GM21786 (cell line): ENCODE measurements at regions not wholly inside any gene's neighbourhood (a gene's known extent, or its start where the extent isn't known, plus 50 kb on each side); places are given as distances from the start of the nearest gene placed in this dataset.
"Not testable (repeated sequence)": the region's sequence is repeated elsewhere in the genome, so short reads cannot be mapped to it uniquely, and the experiment has no call there.

Experiments used
- ATAC-seq: cut with Tn5 transposase; IDR thresholded peaks from one replicate; pipeline ENCODE4 v1.9.1; 2021; ENCODE audit not compliant: unreplicated experiment

DNA sequence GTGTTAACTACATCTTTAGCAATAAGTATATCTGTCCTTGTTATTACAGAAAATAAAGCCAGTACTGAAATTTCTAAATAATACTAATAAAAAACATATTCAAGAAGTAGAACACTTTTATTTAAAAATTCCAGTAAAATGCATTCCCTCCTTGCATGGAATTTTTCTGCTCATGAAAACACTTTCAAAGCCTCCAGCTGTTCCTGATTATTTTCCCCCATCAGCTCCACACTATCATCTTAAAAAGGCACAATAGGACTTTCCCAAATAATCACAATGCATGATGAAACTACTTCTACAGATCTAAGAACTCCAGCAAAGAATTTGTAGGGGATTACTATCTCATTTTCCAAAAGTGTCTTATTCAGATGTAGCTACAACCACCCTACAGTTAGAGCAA is 162.6 kb upstream of the USP25 start:
- no peak for ATAC-seq

DNA sequence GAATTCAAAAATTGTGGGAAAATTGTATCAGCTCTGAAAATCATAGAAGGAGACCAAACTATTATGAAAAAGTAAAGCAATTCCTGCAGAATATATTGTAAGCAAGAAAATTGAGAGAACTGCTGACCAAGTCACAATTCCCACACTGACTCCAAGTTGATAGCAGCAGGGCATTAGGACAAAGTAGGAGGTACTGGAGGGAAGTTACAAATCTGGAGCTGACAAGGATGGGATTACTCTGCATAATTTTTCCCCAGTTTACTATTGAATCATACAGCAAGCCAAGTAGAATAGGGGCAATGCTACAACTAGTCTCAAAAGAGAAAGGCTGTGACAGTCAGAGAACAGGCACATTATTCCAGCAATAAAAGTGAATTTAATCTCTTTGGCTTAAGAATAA is 161.3 kb upstream of the USP25 start:
- ATAC-seq: no peak

DNA sequence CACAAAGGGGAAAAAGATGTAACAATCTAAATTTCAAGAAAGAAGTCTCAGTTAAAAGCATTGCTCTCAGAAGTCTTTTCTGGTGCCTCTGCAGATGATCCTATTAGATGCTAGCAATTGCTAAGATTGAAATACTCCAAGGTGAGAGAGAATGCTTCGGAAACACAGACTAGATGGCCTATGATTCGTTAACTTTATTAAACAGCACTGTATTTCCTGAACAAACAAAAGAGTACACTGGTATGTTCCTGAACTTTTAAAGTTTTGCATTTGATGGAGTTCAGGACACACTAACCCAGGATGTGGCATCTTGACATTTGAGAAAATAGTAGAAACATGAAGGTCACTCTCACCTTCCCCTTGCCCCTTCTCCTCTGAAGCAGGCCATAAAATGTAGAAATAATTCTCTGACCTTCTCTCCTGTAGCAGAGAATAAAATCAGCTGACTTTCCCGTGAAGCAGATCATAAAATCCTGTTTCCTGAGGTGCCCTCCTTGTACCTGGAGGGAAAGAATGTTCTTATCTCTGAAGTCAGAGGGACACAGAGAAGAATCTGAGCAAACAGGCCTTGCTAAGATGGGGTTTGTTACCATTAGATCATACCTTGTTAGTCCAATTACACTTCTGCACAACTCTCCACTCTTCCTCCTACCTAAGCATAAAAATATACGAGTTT is 142.9 kb upstream of the USP25 start:
- ATAC-seq: no peak

DNA sequence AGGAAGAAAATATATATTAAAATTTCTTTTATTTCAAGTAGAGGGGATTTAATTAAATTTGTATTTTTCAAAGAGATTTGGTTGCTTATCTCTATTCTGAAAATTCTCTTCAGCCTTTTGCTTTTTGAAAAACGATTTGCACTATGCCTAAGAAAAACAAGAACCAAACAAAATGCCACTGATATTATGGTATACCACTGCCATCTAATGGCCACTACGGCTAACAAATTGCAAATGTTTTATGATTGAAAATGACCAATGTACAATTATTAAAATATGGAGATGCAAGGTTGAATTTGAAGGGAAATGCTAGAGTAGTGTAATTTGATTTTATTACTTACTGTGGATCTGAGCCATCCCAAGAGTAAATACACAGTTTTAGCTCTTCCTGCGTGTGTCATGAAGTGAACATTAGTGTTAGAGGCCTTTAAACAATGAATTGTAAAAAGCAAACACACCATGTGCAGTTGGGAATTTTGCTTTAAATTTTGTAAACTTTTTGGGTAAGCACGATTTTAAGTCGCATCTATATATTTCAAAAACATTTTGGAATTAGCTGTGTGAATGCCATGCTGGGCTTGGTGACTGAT is 137.4 kb upstream of the USP25 start:
- no peak for ATAC-seq

DNA sequence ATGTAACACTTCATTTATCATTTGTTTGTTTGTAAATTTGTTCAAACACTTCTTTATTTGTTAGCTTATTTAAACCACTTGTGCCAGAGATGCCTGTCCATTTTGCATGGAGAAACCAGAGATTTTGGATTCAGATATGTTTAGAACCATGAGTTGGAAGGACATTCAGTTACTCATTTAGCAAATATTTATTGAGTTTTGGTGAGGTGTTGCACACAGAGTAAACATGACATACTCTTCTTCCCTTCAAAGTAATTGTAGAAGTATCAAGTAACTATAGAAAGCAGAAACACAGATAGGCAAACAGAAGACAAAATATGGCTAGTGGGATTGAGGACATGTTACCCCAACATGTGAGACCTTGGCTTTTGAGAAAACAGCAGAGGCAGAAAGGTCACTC is 136.8 kb upstream of the USP25 start:
- ATAC-seq: no peak

DNA sequence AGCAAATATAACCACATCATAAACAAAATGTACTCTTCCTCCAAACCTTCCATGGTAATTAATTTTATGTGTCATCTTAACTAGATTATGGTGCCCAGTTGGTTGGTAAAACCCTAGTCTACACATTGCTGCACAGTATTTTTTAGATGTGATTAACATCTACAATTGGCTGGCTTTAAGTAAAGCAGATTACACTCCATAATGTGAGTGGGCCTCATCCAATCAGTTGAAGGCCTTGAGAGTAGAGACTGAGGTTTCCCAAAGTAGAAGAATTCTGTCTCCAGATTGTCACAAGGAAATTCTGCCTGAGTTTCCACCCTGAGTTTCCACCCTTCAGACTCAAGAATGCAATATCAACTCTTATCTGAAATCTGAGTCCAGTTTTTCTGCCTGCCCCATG is 128.4 kb upstream of the USP25 start:
- no peak for ATAC-seq

DNA sequence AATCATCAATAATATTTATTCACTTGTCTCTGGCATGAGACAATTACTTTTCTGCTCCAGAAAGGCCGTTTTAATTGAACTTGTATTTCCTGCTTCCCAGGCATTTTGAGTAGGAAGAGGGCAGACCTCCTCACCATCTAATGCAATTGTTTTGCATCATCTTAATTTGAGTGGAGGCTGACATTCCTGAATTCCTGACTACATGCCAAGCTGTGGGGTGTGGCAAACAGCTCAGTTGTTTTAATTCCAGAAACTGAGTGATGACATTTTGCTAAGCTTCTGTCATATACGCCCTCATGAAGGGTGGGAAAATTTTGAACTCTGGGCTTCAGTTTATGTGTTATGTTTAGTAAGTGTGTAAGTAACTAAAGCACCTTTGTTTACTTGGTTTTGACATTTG is 125.4 kb upstream of the USP25 start:
- ATAC-seq: no peak

DNA sequence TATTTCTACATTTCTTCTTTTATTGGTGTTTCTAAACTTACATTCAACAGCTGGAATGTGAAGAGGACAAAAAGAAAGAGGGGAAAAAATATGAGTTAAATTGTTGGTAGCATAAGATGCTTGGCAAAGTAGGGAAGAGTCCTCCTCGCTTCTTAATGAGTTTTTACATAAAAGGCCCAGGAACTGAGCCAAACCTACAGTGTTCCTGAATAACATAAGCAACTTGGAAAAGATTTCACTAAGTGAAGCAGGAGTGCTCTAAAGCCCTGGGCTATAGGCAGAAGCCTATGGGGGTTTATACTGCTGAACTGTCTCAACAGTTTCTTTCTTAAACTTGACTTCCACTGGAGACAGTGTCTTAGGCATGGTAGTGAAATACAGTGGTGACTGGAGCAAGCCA is 115.0 kb upstream of the USP25 start:
- ATAC-seq: no peak

DNA sequence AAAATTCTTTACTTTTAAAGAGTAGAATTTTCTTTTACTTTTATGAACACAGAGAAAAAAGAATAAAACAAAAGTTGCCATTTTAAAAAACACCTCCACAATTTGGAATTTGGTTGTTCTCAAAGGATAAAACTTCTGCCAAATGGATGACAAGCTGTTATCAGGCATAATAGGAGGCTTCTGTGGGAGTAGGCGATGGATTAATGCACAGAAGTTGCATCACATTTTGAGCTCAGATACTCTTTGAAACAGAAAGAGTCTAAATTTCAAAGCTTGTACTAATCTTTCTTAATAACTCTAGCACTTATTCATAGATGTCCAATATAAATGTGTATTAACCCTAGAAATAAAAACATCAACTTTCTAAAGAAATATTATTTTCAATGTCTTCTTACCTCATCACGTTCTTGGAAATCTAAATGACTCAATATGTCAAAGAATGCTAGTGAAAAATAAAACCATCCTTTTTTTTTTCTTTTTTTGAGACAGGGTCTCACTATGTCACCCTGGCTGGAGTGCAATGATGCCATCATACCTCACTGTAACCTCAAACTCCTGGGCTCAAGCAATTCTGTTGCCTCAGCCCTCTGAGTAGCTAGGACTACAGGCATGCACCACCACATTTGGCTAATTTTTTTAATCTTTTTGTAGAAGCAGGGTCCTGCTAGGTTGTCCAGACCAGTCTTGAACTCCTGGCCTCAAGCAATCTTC is 112.8 kb upstream of the USP25 start:
- ATAC-seq: no peak

DNA sequence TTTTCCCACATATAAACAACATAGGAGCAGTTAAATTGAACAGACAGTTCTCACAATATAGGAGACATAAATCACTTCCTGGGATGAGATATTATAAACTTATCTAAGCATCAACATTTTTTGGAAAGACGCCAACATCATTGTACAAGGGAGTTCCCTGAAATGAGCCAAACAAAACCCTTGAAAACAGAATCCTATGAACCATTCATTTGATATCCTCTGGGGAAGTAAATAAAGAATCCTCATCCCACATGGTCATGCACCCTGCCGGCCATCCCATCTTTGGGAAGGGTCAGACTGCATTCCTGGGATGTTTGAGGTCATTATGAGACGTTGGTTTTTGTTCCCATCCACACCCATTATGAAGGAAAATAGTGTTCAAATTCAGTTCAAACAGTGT is 111.8 kb upstream of the USP25 start:
- ATAC-seq: no peak

DNA sequence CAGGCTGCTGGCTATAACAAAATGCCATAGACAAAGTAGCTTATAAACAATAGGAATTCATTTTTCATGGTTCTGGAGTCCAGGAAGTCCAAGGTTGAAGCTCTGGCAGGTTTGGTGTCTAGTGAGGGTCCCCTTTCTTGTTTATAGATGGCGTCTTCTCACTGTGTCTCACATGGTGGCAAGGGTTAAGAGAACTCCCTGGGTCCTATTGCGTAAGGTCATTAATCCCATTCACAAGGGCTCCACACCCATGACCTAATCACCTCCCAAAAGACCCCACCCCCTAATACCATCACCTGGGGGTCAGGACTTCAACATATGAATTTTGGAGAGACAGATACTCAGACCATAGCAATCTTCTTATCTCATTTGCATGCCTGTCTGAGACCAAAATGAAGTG is 108.9 kb upstream of the USP25 start:
- no peak for ATAC-seq

DNA sequence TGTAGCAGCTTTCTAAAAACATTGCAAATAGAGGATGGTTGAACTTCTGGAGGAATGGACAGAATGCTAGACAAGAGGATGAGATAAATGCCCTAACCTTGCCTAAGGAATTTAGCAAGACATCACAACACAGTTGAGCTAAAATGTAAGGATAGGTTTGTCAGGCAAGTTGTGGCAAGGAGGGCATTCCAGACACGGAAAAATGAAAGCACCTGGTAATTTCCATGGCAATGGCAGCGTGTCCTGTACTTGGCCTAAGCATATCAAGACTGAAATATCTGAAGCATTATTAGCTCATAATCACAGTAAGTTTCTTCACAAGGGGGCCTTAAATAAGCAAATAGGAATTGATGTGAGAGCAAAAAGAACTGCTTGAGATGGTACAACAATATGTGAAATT is 105.1 kb upstream of the USP25 start:
- no peak for ATAC-seq

DNA sequence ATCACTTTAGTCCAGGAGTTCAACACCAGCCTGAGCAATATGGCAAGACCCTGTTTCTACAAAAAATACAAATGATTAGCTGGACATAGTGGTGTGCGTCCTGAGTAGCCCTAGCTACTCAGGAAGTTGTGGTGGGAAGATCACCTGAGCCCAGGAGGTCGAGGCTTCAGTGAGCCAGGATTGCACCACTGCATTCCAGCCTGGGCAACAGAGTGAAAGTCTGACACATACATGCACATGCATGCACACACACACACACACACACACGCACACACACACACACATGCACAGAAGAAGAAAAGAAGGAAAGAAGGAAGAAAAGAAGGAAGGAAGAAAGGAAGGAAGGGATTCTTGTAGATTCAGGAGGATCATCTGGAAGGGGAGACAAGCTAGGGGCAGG is 104.4 kb upstream of the USP25 start:
- no peak for ATAC-seq

DNA sequence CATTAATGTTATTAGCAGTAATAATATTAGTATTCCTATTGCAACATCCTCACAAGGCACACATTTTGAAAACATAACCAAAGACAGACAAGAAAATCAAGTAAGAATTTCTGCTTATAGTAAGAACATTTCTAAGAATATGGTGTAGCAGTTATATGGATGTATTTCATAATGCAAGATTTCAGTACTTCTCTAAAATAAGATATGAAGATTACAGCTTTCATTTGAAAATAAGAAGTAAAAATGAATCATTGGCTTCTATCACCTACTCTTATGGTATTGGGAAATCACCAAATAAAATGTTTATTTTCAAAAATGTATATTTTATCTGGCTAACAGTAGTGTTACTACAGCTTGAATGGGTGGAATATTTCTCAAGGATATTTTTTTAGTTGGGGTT is 103.8 kb upstream of the USP25 start:
- ATAC-seq: no peak

DNA sequence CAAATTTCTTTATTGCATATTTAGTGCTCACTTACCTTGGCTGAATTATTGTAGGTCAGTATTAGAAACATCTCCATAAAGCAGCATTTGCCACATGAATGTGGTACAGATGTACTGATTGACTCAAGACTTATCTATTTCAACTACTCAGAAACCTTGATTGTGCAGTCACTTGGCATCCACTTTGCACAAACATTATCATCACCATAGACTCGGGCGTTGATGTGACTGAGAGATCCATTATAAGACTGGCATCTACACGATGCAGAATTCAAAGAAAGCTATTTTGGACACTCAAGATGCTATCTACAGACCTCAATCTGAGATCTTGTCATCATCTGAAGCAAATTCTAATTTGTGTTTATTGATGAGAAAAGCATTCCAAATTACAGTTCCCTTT is 102.8 kb upstream of the USP25 start:
- ATAC-seq: no peak

DNA sequence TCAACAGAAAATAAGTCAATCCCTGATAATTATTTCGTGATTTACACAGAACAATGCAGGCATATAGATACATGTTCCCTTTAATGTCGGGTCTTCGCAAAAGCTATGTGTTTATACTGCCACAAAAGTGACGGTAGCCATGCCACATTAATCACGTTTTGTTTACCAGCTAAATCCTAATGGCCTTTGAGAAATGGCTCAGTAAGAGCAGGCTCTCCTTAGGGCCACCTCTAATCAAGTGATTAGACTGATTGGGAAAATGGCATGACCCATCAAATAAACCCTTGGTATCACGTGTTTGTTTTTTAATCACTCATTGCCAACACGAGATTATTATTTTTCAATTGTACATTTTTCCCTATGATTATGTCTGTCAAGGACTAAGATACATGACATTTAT is 102.0 kb upstream of the USP25 start:
- no peak for ATAC-seq

DNA sequence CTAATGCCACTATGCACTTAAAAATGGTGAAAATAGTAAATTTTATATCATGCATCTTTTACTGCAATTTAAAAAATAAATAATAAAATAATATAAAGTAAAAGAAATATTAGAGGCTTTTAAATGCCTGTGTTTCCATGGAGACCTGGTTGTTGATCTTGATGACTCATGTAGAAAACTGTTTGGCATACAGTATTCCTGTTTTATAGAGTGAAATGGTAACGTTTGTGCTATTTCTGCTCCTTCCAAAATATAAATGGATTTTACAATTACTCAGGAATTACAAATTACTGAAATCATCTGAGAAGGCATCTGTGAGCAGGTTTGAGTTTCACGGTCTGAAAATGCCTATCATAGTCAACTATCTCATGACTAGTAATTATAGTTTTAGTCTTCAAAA is 98.4 kb upstream of the USP25 start:
- no peak for ATAC-seq

DNA sequence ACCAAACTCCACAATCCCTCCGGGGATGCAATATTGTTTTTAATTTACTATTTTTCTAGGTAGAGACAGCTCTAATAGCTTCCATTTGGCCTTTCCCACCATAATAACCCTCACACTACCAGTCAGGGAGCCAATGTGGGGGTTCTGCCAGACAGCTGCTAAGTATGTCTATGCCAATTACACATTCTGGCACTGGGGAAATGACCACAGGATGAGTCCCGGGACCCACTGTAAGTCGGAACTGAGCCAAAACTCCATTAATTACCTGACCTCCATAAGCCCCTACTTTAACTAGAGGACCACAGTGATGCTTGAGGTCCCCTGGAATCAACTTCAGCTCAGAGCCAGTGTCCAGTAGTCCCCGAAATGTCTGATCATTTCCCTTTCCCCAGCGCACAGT is 95.2 kb upstream of the USP25 start:
- not testable (repeated sequence) for ATAC-seq

DNA sequence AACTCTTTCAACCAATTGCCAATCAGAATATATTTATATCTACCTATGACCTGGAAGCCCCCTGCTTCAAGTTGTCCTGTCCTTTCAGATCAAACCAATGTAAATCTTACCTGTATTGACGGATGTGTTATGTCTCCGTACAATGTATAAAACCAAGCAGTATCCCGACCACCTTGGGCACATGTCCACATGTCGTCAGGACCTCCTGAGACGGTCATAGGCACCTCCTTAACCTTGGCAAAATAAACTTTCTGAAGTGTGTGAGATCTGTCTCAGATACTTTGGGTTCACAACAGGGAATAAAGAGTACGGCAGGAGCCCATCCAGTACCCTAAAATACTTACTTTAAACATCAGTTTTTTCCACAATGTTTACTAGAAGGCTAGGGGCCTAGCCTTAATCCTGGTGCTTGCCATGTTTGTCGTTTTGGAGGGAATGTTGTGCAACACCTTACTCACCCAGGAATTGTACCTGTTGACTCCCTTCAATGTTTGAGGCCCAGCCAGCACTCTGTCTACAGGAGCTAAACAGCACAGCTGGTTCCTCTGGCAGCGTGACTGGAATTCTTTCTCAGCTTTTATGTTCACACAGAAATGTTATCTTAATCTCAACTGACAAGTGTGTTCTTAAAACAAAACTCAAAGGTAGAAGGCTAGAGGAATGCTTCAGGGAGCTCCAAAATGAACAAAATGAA is 90.8 kb upstream of the USP25 start:
- no peak for ATAC-seq

DNA sequence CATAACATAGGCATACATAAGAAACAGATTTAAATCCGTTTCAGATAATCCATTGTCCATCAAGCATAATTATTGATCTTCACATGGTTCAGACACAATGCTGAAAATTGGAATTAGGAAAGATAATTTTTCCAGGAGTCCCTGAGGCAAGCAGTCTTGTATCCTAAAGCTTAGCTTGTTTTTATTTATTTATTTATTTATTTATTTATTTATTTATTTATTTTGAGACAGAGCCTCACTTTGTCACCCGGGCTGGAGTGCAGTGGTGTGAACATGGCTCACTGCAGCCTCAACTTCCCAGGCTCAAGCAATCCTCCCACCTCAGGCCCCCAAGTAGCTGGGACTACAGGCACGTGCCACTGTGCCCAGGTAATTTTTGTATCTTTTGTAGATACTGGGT is 89.7 kb upstream of the USP25 start:
- not testable (repeated sequence) for ATAC-seq

DNA sequence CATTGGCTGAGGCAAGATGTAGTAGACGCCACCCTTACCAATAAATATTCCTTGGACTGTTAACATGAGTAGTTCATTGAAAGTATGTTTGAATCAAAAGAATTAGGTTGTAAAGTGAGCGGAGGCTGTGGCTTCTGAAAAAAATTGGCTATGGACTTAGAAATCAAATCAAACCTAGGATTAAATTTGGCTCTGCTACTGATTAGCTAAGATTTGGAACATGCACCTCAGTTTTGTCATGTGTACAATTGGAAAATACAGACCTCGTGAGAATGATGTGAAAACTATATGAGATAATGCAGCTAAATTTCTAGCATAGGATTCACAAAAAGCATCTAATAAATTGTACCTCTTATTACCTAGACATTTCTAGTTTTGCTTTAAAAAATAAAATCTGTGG is 85.3 kb upstream of the USP25 start:
- ATAC-seq: no peak

DNA sequence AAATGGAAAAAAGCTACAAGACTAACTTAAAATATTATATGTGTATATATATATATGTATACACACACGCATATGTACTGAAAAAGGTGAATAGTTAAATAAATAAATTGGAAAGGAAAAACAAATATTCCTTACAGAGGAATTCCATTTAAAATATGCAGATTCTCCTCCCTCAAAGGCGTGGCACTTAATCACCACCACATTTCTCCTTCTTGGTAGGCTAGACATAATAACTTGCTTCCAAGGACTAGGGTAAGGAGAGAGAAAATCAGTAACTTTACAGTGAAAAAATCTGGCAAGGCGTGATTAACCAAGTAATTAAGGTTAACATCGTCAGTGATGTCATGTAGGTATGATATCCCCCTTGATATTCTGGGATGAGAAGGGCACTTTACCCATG is 84.0 kb upstream of the USP25 start:
- no peak for ATAC-seq
